Transverse colon (tissue), 4 donors: ENCODE measurements at regions not wholly inside any gene's neighbourhood (a gene's known extent, or its start where the extent isn't known, plus 50 kb on each side); places are given as distances from the start of the nearest gene placed in this dataset.

Experiments
- DNase-seq: peaks from one replicate; pipeline ENCODE4 v3.0.0-alpha.2; 2019
- H3K27ac ChIP-seq, 4 donors: fragments of 200-600 bp; sonication (generic); 2 replicates each; pipeline ENCODE4 v1.5.1; 2016 to 2018; ENCODE audit warnings: inconsistent platforms in 4 of 4
- H3K27me3 ChIP-seq: fragments of 200-600 bp; sonication (generic); 2 replicates; pipeline ENCODE4 v1.5.1; 2017; ENCODE audit warnings: inconsistent platforms
- H3K36me3 ChIP-seq, 4 donors: fragments of 200-600 bp; sonication (generic); 2 replicates each; pipeline ENCODE4 v1.5.1; 2017 to 2019; ENCODE audit warnings: inconsistent platforms in 4 of 4
- H3K4me1 ChIP-seq, 4 donors: fragments of 200-600 bp; sonication (generic); 2 replicates each; pipeline ENCODE4 v1.5.1; 2017 to 2020; ENCODE audit warnings: inconsistent platforms in 4 of 4
- H3K4me3 ChIP-seq, 4 donors: fragments of 200-600 bp; sonication (generic); 1 replicate in 1 of 4; 2 replicates in 3 of 4; pipeline versions ENCODE4 v1.5.1 to v1.6.1; 2017 to 2019; ENCODE audit warnings: inconsistent platforms in 4 of 4
- H3K9me3 ChIP-seq, 2 donors: fragments of 200-600 bp; sonication (generic); 2 replicates each; pipeline ENCODE4 v1.5.1; 2017 to 2019; ENCODE audit warnings: inconsistent platforms in 2 of 2
- EP300 ChIP-seq: sonication (generic); formaldehyde crosslinking; IDR thresholded peaks from one replicate; pipeline ENCODE4 v1.6.1; 2017; ENCODE audit warnings: antibody characterized with exemption, low read depth
- POLR2A ChIP-seq: fragments of 450-650 bp; IDR thresholded peaks from one replicate; pipeline ENCODE4 v1.6.1; 2016; ENCODE audit warnings: antibody characterized with exemption, mild to moderate bottlenecking, moderate library complexity
- POLR2AphosphoS5 ChIP-seq, 3 donors: sonication (generic); formaldehyde crosslinking; IDR thresholded peaks; one replicate each; pipeline ENCODE4 v1.6.1; 2016; ENCODE audit warnings: antibody characterized with exemption in 3 of 3
- WGBS, 2 donors: methylation state at CpG; one replicate each; pipeline ENCODE4 v1.1.5; 2018; ENCODE audit warnings: low coverage in 1 of 2; 5-methylcytosine and 5-hydroxymethylcytosine counted together
- in situ Hi-C, 4 donors: fragments of 200-750 bp; cut with MboI; loops; one replicate each; pipeline versions ENCODE4 v1.15.0 to v1.15.1; 2017; ENCODE audit warnings: low sequenced_read_pairs in 3 of 4, low pct_ligation_motif_present in 1 of 4, low pct_unique_long_range_greater_than_20kb in 1 of 4
- intact Hi-C: fragments of 100-400 bp; cut with DNase I; formaldehyde crosslinking; loops from one replicate; pipeline ENCODE4 v1.15.1; 2023; ENCODE audit warnings: low total_unique reads
- TF ChIP-seq, protein P1 (sequence below), 5 experiments: fragments of 200-600 bp in 3 of 5; fragments of 450-650 bp in 2 of 5; sonication (generic) in 3 of 5; IDR thresholded peaks; 1 replicate in 2 of 5; 2 replicates in 3 of 5; pipeline ENCODE4 v1.5.1; 2016 to 2017; ENCODE audit warnings: antibody characterized with exemption in 5 of 5, inconsistent platforms in 3 of 5, mild to moderate bottlenecking in 2 of 5, moderate library complexity in 1 of 5

DNA sequence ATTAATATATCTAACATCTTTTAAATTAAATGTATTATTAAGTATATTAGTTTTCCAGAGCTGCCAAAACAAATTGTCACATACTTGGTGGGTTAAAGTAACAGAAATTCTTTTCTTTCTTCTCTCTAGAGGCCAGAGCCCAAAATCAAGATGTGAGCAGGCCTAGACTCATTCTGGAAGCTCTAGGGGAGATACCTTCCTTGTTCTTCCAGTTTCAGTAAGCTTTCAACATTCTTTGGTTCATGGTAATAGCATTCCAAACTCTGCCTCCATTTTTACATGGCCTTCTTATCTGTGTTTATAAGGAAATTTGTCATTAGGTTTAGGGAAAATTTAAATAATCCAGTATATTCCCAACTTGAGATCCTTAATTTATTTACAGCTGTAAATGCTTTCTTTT is 1054.6 kb upstream of the GBE1 start:
- in situ Hi-C loops, result no loop called here
- no peaks in the 10 kb centered on the region for H3K27me3 ChIP-seq
- TF ChIP-seq, protein P1, sequence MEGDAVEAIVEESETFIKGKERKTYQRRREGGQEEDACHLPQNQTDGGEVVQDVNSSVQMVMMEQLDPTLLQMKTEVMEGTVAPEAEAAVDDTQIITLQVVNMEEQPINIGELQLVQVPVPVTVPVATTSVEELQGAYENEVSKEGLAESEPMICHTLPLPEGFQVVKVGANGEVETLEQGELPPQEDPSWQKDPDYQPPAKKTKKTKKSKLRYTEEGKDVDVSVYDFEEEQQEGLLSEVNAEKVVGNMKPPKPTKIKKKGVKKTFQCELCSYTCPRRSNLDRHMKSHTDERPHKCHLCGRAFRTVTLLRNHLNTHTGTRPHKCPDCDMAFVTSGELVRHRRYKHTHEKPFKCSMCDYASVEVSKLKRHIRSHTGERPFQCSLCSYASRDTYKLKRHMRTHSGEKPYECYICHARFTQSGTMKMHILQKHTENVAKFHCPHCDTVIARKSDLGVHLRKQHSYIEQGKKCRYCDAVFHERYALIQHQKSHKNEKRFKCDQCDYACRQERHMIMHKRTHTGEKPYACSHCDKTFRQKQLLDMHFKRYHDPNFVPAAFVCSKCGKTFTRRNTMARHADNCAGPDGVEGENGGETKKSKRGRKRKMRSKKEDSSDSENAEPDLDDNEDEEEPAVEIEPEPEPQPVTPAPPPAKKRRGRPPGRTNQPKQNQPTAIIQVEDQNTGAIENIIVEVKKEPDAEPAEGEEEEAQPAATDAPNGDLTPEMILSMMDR (IDR thresholded peaks at IDR 0.05), result no peak
- TF ChIP-seq EP300 (no peak), POLR2A (no peak), POLR2AphosphoS5 (IDR thresholded peaks at IDR 0.05) (no peak)

GRCh38 chr3:82815417-82816058 is 1054.1 kb upstream of the GBE1 start:
- no peak overlapping the region for H3K4me3 ChIP-seq
- 100% methylated on average over 1 of the region's 2 CpGs; no CpG with 5 or more reads in 1 of the 2 donors for WGBS, 2 donors
- no peak for DNase-seq
- no peaks in the 10 kb centered on the region for H3K4me1 ChIP-seq
- in situ Hi-C loops (no loop called here), intact Hi-C loops (no loop called here)
- TF ChIP-seq EP300 (no peak), POLR2A (no peak), POLR2AphosphoS5 (IDR thresholded peaks at IDR 0.05) (no peak)
- TF ChIP-seq, protein P1 (IDR thresholded peaks at IDR 0.05), result no peak
- H3K9me3 ChIP-seq, result peaks cover 2 to 6% of the 10 kb centered on the region in 2 donors
- H3K27ac ChIP-seq, result no peak overlapping the region
- H3K36me3 ChIP-seq, result no peaks in the 10 kb centered on the region
- no peaks in the 10 kb centered on the region for H3K27me3 ChIP-seq

More for the DNA sequence above, 1054.6 kb upstream of the GBE1 start:
- Histone ChIP-seq H3K27ac (no peak overlapping the region), H3K36me3 (no peaks in the 10 kb centered on the region), H3K4me1 (no peaks in the 10 kb centered on the region), H3K4me3 (no peak overlapping the region), H3K9me3 (peaks cover 4 to 6% of the 10 kb centered on the region in 2 donors)
- intact Hi-C loops, result no loop called here
- no peak for DNase-seq

- in situ Hi-C loops (no loop called here), intact Hi-C loops (no loop called here)
- TF ChIP-seq POLR2A, result no peak
- TF ChIP-seq, protein P1 (IDR thresholded peaks at IDR 0.05), result no peak
- TF ChIP-seq EP300, result no peak
- no peak for TF ChIP-seq POLR2AphosphoS5 (IDR thresholded peaks at IDR 0.05)
- Histone ChIP-seq H3K27me3 (no peaks in the 10 kb centered on the region), H3K4me1 (no peaks in the 10 kb centered on the region), H3K9me3 (peaks cover 2 to 6% of the 10 kb centered on the region in 2 donors), H3K27ac (no peak overlapping the region), H3K36me3 (no peaks in the 10 kb centered on the region), H3K4me3 (no peak overlapping the region)
- DNase-seq, result no peak
- 89% methylated on average over 2 of the region's 2 CpGs; no CpG with 5 or more reads in 1 of the 2 donors for WGBS, 2 donors
Observed at GRCh38 chr3:82814660-82815059, 1053.2 kb upstream of the GBE1 start.

DNA sequence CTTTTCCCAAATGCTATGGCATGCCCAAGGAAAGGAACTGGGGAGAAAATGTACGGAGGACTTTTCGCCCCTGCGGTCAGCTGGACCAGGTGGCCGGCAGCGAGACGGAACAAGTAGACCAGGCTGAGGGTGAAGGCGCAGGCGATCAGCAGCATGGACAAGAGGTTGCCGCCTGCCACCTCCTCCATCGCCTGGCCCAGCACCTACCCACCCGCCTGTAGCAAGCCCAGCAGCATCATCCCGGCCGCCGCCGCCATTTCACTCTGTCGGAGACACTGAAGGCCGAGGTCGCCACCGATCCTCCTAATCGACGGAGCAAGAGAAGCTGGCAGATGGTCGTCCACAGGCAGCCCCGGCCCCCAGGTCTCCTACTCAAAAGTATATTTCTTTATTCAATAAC is 1046.3 kb upstream of the GBE1 start:
- Histone ChIP-seq H3K9me3 (peaks cover 2 to 6% of the 10 kb centered on the region in 2 donors), H3K27ac (no peak overlapping the region), H3K27me3 (no peaks in the 10 kb centered on the region), H3K4me3 (no peak overlapping the region), H3K4me1 (no peaks in the 10 kb centered on the region), H3K36me3 (no peaks in the 10 kb centered on the region)
- in situ Hi-C loops, result no loop called here
- WGBS, 2 donors, result 95% methylated on average over 4 to 23 of the region's 23 CpGs
- intact Hi-C loops, result no loop called here
- DNase-seq, result no peak
- TF ChIP-seq EP300, result no peak
- TF ChIP-seq, protein P1 (IDR thresholded peaks at IDR 0.05), result no peak
- no peak for TF ChIP-seq POLR2A
- no peak for TF ChIP-seq POLR2AphosphoS5 (IDR thresholded peaks at IDR 0.05)
